GM18861 (cell line): ENCODE measurements at regions not wholly inside any gene's neighbourhood (a gene's known extent, or its start where the extent isn't known, plus 50 kb on each side); places are given as distances from the start of the nearest gene placed in this dataset.

Experiments used
- ATAC-seq: cut with Tn5 transposase; IDR thresholded peaks from one replicate; pipeline ENCODE4 v1.9.1; 2021; ENCODE audit not compliant: unreplicated experiment

DNA sequence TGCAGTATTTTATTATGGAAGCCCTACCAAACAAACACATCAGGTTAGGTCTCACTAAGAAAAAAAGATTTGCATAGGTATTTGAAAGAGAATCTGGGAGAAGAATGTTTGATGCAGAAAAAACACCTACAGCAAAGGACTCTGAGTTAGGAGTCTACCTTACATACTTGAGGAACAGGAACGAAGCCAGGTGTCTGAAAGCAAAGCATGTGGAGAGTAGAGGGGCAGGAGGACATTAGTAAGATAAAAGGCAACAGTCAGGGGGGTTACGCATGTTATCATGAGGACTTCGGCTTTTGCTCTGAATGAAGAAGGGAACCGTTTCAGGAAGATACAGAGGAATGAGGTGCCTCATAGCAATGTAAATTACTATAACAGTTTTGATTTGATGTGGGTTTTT, 87.9 kb upstream of the PTER start:
- ATAC-seq, result no peak

DNA sequence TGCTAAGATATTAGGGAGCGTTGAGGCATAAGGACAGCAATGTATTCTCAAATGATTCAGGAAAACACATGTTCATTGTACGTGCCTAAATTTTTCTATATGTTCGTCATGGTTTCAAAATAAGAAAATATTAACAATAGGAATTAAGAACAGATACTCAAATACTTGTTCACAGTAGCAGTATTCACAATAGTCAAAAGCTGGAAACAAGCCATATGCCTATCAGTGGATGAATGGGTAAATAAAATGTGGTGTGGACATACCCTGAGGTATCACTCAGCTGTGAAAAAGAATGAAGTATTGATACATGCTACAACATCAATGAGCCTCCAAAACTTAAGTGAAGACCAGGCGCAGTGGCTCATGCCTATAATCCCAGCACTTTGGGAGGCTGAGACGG, 84.7 kb upstream of the PTER start:
- no peak for ATAC-seq

DNA sequence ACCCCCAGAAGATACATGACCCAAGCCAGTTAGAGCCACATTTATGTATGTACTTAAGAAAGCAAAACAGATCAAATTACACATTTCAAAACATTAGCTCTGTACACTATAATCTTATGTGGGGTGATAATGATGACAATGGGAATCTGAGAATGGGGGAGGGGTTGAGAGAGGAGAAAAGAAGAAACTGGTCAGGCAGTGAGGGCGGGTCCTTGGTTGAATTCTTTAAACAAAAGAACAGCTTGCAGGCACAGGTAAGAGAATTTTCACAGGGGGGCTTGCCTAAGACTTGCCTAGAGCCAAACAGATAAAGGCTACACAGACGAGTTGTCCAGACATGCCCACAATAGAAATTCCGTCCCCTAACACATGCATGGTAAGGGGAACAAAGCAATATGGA, 76.8 kb upstream of the PTER start:
- ATAC-seq, result no peak

GRCh38 chr10:16360425-16360824, 76.4 kb upstream of the PTER start:
- ATAC-seq, result no peak

DNA sequence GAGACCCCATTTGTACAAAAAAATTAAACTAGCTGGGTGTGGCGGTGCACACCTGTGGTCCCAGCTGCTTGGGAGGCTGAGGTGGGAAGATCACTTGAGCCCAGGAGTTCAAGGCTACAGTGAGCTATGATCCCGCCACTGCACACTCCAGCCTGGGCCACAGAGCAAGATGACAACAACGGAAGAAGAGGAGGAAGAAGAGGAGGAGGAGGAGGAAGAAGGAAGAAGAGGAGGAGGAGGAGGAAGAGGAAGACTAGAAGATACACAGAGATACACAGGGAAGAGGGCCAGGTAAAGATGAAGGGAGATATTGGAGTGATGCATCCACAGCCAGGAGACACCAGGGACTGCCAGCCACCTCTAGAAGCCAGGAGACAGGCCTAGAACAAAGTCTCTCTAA, 75.7 kb upstream of the PTER start:
- no peak for ATAC-seq

DNA sequence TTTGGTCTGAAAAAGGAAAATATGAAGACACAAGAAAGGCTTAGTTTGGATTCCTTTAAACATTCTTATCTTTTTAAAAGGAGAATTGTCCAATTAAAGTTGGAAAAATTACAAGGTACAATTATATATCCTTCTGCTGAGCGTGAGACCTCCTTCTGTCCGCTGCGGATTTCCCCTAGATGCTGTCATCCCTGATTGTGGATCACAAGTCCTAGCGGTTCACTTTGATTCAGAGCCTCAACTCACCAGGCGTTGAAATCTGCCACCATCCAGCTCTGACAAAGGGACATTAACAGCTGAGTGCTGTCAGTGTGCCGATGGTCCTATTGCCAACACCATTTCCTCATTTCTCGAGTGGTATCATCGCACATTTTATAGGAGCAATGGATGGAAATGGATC, 73.1 kb upstream of the PTER start:
- ATAC-seq, result no peak

- no peak for ATAC-seq
Observed at GRCh38 chr10:16367621-16368292, 69.1 kb upstream of the PTER start.

DNA sequence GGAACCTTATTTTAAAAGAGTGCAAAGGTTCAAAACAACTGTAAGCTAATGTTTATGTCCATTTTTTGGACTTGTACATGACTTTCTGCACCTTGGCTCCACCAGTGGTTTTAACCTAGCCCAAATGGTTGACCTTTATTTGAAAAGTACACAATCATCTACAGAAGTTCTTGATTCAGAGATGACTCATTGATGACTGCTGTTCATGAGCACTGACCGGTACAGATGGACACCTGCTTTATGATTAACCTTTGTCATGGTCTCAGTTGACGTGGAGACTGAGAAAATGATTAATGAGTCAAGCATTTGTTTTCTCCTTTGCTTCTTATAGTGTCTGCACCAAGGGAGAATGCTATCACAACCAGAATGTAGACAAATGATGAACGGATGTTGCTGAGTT, 55.7 kb upstream of the PTER start:
- peak; percentile 97 for ATAC-seq

DNA sequence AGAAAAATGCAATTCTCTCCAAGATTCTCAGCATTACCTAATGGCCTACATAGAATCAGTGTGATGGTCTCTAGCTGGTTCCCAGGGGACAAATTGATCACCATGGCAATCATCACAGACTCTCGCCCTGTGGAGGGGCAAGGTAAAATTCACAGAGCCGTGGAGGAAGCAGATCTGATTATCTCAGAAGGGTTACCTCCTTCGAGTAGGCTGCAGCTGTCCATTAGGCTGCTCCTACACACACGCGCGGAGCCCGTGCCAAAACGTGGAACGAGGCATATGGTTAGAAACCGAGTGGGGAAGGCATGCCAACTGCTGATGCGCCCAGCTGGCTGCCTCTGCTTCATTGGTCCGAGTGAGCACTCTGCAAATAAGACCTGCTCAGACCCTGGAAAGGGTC, 52.8 kb upstream of the PTER start:
- ATAC-seq, result no peak

DNA sequence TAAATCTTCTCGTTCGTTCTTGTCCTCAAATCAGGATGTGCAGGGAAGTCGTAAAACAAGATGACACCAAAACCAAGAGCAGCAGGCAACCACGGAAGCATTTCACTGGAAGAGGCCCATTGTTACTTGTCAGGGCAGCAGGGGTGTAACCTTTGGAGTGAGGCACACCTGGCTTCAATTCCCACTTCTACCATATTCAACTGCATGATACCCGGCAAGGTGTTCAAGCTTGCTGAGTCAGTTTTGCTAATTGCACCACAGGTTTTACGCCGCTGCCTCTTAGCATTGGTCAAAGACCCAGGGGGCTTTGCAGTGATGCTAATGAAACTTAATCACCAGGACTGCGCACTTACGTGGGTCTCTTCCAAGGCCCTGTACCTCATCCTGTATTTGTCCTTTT, 50.0 kb upstream of the PTER start:
- ATAC-seq, result no peak
